Sigmoid colon (tissue), 6 donors: ENCODE measurements at regions not wholly inside any gene's neighbourhood (a gene's known extent, or its start where the extent isn't known, plus 50 kb on each side); places are given as distances from the start of the nearest gene placed in this dataset.

ENCODE experiments used
- DNase-seq: peaks from one replicate; pipeline ENCODE4 v3.0.0-alpha.2; 2019
- H3K27ac ChIP-seq, 4 donors: fragments of 200-600 bp; sonication (generic); one replicate each; pipeline ENCODE4 v1.5.1; 2016 to 2019; ENCODE audit warnings: mild to moderate bottlenecking in 1 of 4
- H3K27me3 ChIP-seq, 3 donors: fragments of 200-600 bp; sonication (generic); one replicate each; pipeline ENCODE4 v1.5.1; 2019; ENCODE audit warnings: mild to moderate bottlenecking in 1 of 3
- H3K36me3 ChIP-seq, 4 donors: fragments of 200-600 bp; sonication (generic); one replicate each; pipeline ENCODE4 v1.5.1; 2016 to 2019
- H3K4me1 ChIP-seq, 4 donors: fragments of 200-600 bp; sonication (generic); one replicate each; pipeline ENCODE4 v1.5.1; 2017 to 2019
- H3K4me3 ChIP-seq, 4 donors: fragments of 200-600 bp; sonication (generic); one replicate each; pipeline ENCODE4 v1.5.1; 2017 to 2019; ENCODE audit warnings: mild to moderate bottlenecking in 2 of 4, moderate library complexity in 1 of 4
- H3K9me3 ChIP-seq, 4 donors: fragments of 200-600 bp in 3 of 4; sonication (generic) in 3 of 4; one replicate each; pipeline versions ENCODE4 v1.5.1 to v1.6.1; 2013 to 2019
- EP300 ChIP-seq, 4 donors: sonication (generic); formaldehyde crosslinking; IDR thresholded peaks; one replicate each; pipeline ENCODE4 v1.6.1; 2017; ENCODE audit warnings: antibody characterized with exemption in 4 of 4
- POLR2A ChIP-seq, 2 donors: fragments of 450-650 bp; IDR thresholded peaks; one replicate each; pipeline ENCODE4 v1.6.1; 2016; ENCODE audit warnings: antibody characterized with exemption in 2 of 2, mild to moderate bottlenecking in 2 of 2, moderate library complexity in 2 of 2
- POLR2AphosphoS5 ChIP-seq, 4 donors: sonication (generic); formaldehyde crosslinking; IDR thresholded peaks; one replicate each; pipeline ENCODE4 v1.6.1; 2017; ENCODE audit warnings: antibody characterized with exemption in 4 of 4
- WGBS, 2 donors: extraction: QIAGEN DNeasy Blood & Tissue Kit; methylation state at CpG; one replicate each; pipeline ENCODE4 v1.1.7; 2013; 5-methylcytosine and 5-hydroxymethylcytosine counted together
- intact Hi-C: fragments of 100-400 bp; cut with DNase I; formaldehyde crosslinking; loops from one replicate; pipeline ENCODE4 v1.15.1; 2023
- TF ChIP-seq, protein P1 (sequence below), 4 experiments: fragments of 450-650 bp in 3 of 4; fragments of 200-600 bp in 1 of 4; IDR thresholded peaks; one replicate each; pipeline ENCODE4 v1.5.1; 2016 to 2019; ENCODE audit warnings: antibody characterized with exemption in 4 of 4, mild to moderate bottlenecking in 3 of 4, moderate library complexity in 2 of 4
- donor health status: healthy with polysubstance abuse.
- donor health status: healthy.

DNA sequence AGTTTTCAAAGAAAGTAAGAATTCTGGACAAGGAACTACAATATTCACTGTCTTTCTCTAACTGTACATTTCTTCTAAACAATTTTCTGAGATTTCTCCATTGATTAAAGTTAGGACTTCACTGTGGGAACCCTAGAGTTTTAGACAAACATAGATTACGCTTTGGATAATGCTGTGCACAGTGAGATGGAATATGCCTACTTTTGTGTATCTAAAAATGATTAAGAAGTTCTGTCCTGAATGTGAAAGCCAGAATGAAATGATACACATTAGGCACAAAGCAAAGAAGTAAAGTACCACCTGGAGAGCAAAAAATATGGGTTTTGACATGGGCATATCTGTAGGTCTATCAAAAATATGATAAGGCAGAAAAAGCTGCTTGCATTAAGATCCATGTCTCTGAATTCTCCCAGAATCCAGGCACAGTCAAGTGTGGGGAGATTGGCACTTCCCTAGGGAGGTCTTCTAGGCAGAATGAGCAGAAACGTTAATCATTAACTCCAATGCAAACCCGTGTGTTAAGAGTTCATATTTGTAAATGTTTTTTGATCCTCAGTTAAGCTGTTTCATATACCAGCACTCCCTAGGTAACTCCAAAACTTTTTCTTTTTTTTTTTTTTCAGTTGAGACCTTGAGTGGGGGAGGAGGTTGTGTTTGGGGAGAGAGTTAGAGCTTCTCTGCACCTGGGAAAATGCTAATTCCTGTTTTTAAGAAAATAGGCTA, 467.1 kb downstream of the LMO4 start:
- intact Hi-C loops: no loop called here
- WGBS, 2 donors: 27 to 69% methylated on average over 3 of the region's 3 CpGs
- H3K27me3 ChIP-seq: no peaks in the 10 kb centered on the region

DNA sequence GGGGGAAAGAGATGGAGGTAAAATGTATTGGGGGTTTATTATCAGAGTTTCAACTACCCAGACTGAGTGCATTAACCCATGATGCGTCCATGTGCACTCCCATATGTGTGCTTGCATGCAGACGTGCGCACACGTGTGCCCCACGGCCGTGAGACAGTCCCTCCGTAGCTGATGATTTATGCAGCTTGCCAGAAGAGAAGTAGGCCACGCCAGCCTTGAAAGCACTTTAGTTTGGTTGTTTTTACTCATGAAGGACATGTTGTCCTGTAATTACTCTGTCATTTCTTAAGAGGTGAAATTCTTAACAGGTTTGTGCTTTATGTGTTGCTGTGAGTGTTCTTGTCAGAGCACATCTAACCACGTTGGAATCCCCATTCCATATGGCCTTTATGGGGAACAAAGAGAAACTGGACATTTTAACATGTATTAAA, 467.8 kb downstream of the LMO4 start:
- no peak for DNase-seq
- TF ChIP-seq EP300 (IDR thresholded peaks at IDR 0.05): no peak
- H3K27ac ChIP-seq: no peak overlapping the region
- intact Hi-C loops: no loop called here
- H3K4me1 ChIP-seq: peaks cover 0 to 7% (median 0%) of the 10 kb centered on the region in 4 donors
- H3K4me3 ChIP-seq: no peak overlapping the region
- whole genome bisulfite sequencing, 2 donors: 29 to 78% methylated on average over 9 of the region's 9 CpGs
- H3K9me3 ChIP-seq: no peaks in the 10 kb centered on the region
- H3K36me3 ChIP-seq: no peaks in the 10 kb centered on the region
- no peaks in the 10 kb centered on the region for H3K27me3 ChIP-seq

More for the DNA sequence above, 467.1 kb downstream of the LMO4 start:
- TF ChIP-seq POLR2AphosphoS5 (IDR thresholded peaks at IDR 0.05) (no peak), POLR2A (IDR thresholded peaks at IDR 0.05) (no peak), EP300 (IDR thresholded peaks at IDR 0.05) (no peak)
- TF ChIP-seq, protein P1, sequence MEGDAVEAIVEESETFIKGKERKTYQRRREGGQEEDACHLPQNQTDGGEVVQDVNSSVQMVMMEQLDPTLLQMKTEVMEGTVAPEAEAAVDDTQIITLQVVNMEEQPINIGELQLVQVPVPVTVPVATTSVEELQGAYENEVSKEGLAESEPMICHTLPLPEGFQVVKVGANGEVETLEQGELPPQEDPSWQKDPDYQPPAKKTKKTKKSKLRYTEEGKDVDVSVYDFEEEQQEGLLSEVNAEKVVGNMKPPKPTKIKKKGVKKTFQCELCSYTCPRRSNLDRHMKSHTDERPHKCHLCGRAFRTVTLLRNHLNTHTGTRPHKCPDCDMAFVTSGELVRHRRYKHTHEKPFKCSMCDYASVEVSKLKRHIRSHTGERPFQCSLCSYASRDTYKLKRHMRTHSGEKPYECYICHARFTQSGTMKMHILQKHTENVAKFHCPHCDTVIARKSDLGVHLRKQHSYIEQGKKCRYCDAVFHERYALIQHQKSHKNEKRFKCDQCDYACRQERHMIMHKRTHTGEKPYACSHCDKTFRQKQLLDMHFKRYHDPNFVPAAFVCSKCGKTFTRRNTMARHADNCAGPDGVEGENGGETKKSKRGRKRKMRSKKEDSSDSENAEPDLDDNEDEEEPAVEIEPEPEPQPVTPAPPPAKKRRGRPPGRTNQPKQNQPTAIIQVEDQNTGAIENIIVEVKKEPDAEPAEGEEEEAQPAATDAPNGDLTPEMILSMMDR (IDR thresholded peaks at IDR 0.05): no peak
- Histone ChIP-seq H3K36me3 (no peaks in the 10 kb centered on the region), H3K9me3 (no peaks in the 10 kb centered on the region), H3K4me3 (no peak overlapping the region), H3K27ac (no peak overlapping the region), H3K4me1 (peaks cover 0 to 7% (median 0%) of the 10 kb centered on the region in 4 donors)
- DNase-seq: no peak

DNA sequence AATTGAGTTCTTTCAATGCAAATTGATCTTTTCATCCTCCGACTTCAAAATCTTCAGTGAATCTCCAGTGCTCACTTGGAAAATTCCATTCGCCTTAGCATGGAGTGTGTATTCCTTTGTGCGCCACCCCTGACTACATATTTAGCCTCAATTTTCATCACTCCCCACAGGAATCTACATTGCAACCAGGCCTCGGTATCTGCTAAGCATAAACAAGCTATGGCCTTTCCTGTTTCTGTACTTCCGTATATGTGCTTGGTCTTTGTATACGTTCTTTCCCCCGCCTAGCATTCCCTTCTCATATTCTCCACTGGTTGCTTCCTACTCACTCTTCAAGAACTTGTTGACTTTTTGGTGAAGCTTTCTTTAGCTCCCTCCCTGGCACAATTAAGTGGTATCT, 470.8 kb downstream of the LMO4 start:
- 94 to 95% methylated on average over 7 of the region's 7 CpGs for WGBS, 2 donors
- H3K27ac ChIP-seq: no peak overlapping the region

GRCh38 chr1:87800006-87800405, 471.3 kb downstream of the LMO4 start:
- no peaks in the 10 kb centered on the region for H3K36me3 ChIP-seq
- no peak overlapping the region for H3K4me3 ChIP-seq
- TF ChIP-seq POLR2AphosphoS5 (IDR thresholded peaks at IDR 0.05) (no peak), EP300 (IDR thresholded peaks at IDR 0.05) (no peak), POLR2A (IDR thresholded peaks at IDR 0.05) (no peak)
- TF ChIP-seq, protein P1 (IDR thresholded peaks at IDR 0.05): no peak
- intact Hi-C loops: no loop called here
- H3K27ac ChIP-seq: no peak overlapping the region
- DNase-seq: no peak
- H3K27me3 ChIP-seq: no peaks in the 10 kb centered on the region
- H3K4me1 ChIP-seq: peaks cover 0 to 6% (median 0%) of the 10 kb centered on the region in 4 donors
- H3K9me3 ChIP-seq: no peaks in the 10 kb centered on the region

More for the DNA sequence above, 470.8 kb downstream of the LMO4 start:
- Histone ChIP-seq H3K4me1 (peaks cover 0 to 7% (median 0%) of the 10 kb centered on the region in 4 donors), H3K4me3 (no peak overlapping the region), H3K9me3 (no peaks in the 10 kb centered on the region), H3K27me3 (no peaks in the 10 kb centered on the region), H3K36me3 (no peaks in the 10 kb centered on the region)
- no peak for DNase-seq
- TF ChIP-seq POLR2A (IDR thresholded peaks at IDR 0.05): no peak
- intact Hi-C loops: no loop called here

- no peaks in the 10 kb centered on the region for H3K36me3 ChIP-seq
- intact Hi-C loops: no loop called here
- no peaks in the 10 kb centered on the region for H3K9me3 ChIP-seq
- TF ChIP-seq POLR2A (IDR thresholded peaks at IDR 0.05): no peak
- TF ChIP-seq EP300 (IDR thresholded peaks at IDR 0.05): no peak
- TF ChIP-seq, protein P1 (IDR thresholded peaks at IDR 0.05): no peak
- no peak for TF ChIP-seq POLR2AphosphoS5 (IDR thresholded peaks at IDR 0.05)
- no peaks in the 10 kb centered on the region for H3K27me3 ChIP-seq
- no peak overlapping the region for H3K27ac ChIP-seq
- no peak overlapping the region for H3K4me3 ChIP-seq
- DNase-seq: no peak
- peaks cover 0 to 15% (median 3%) of the 10 kb centered on the region in 4 donors for H3K4me1 ChIP-seq
Measured at GRCh38 chr1:87803375-87803774, 474.7 kb downstream of the LMO4 start.

GRCh38 chr1:87804128-87804527, 475.4 kb downstream of the LMO4 start:
- 71 to 88% methylated on average over 2 of the region's 2 CpGs for WGBS, 2 donors
- intact Hi-C loops: no loop called here
- no peaks in the 10 kb centered on the region for H3K9me3 ChIP-seq
- H3K27ac ChIP-seq: no peak overlapping the region
- TF ChIP-seq, protein P1 (IDR thresholded peaks at IDR 0.05): no peak
- no peak for TF ChIP-seq EP300 (IDR thresholded peaks at IDR 0.05)
- TF ChIP-seq POLR2A (IDR thresholded peaks at IDR 0.05): no peak
- no peak for TF ChIP-seq POLR2AphosphoS5 (IDR thresholded peaks at IDR 0.05)
- peaks cover 0 to 15% (median 3%) of the 10 kb centered on the region in 4 donors for H3K4me1 ChIP-seq
- H3K4me3 ChIP-seq: no peak overlapping the region
- H3K27me3 ChIP-seq: no peaks in the 10 kb centered on the region
- no peak for DNase-seq
- H3K36me3 ChIP-seq: no peaks in the 10 kb centered on the region
